Liver (tissue), 8 donors: ENCODE measurements at regions not wholly inside any gene's neighbourhood (a gene's known extent, or its start where the extent isn't known, plus 50 kb on each side); places are given as distances from the start of the nearest gene placed in this dataset.

Experiments used
- DNase-seq: peaks from one replicate; pipeline ENCODE4 v3.0.0-alpha.2; 2017; ENCODE audit warnings: low spot score
- H3K27ac ChIP-seq, 2 donors: one replicate each; pipeline ENCODE4 v1.7.0; 2013; ENCODE audit warnings: inconsistent platforms in 2 of 2, low read length in 2 of 2, control low read depth in 1 of 2, low read depth in 1 of 2, mild to moderate bottlenecking in 1 of 2
- H3K27me3 ChIP-seq, 4 donors: one replicate each; pipeline versions ENCODE4 v1.6.1 to v1.7.0; 2013; ENCODE audit warnings: low read length in 3 of 4, inconsistent platforms in 1 of 4, mild to moderate bottlenecking in 1 of 4, moderate library complexity in 1 of 4; ENCODE audit not compliant: control insufficient read depth in 4 of 4, insufficient read depth in 4 of 4
- H3K36me3 ChIP-seq, 4 donors: one replicate each; pipeline versions ENCODE4 v1.6.1 to v1.7.0; 2013; ENCODE audit warnings: low read length in 3 of 4, mild to moderate bottlenecking in 3 of 4, low read depth in 1 of 4, moderate library complexity in 1 of 4; ENCODE audit not compliant: control insufficient read depth in 4 of 4, insufficient read depth in 3 of 4
- H3K4me1 ChIP-seq, 4 donors: one replicate each; pipeline versions ENCODE4 v1.6.1 to v1.7.0; 2013; ENCODE audit warnings: low read length in 3 of 4, mild to moderate bottlenecking in 3 of 4, moderate library complexity in 1 of 4; ENCODE audit not compliant: control insufficient read depth in 4 of 4, insufficient read depth in 4 of 4
- H3K4me3 ChIP-seq, 3 donors: one replicate each; pipeline versions ENCODE4 v1.6.1 to v1.7.0; 2013; ENCODE audit warnings: low read length in 3 of 3, control low read depth in 1 of 3, low read depth in 1 of 3, mild to moderate bottlenecking in 1 of 3
- H3K9ac ChIP-seq, 2 donors: one replicate each; pipeline ENCODE4 v1.7.0; 2013; ENCODE audit warnings: low read length in 2 of 2, mild to moderate bottlenecking in 2 of 2, moderate library complexity in 2 of 2, control low read depth in 1 of 2, low read depth in 1 of 2
- H3K9me3 ChIP-seq, 4 donors: one replicate each; pipeline versions ENCODE4 v1.6.1 to v1.7.0; 2013; ENCODE audit warnings: low read length in 3 of 4; ENCODE audit not compliant: control insufficient read depth in 4 of 4
- CTCF ChIP-seq: fragments of 150-350 bp; IDR thresholded peaks from 2 replicates; pipeline ENCODE4 v1.5.1; 2017; ENCODE audit warnings: improper control_type of control experiment, low read depth, low read length; ENCODE audit not compliant: missing input control
- EGR1 ChIP-seq, 2 donors: IDR thresholded peaks; 2 replicates each; pipeline ENCODE4 v1.6.1; 2016 to 2018; ENCODE audit warnings: antibody characterized with exemption in 2 of 2, low read depth in 2 of 2
- FOXA1 ChIP-seq: IDR thresholded peaks from 2 replicates; pipeline ENCODE4 v1.6.1; 2016; ENCODE audit warnings: antibody characterized with exemption
- FOXA2 ChIP-seq: IDR thresholded peaks from 2 replicates; pipeline ENCODE4 v1.6.1; 2016; ENCODE audit warnings: antibody characterized with exemption
- HNF4A ChIP-seq, 2 donors: conservative IDR thresholded peaks; 2 replicates each; pipeline ENCODE4 v1.6.1; 2016; ENCODE audit warnings: antibody characterized with exemption in 2 of 2, mild to moderate bottlenecking in 2 of 2
- JUND ChIP-seq, 2 donors: IDR thresholded peaks; 2 replicates each; pipeline ENCODE4 v1.6.1; 2016; ENCODE audit warnings: antibody characterized with exemption in 2 of 2
- MAX ChIP-seq: IDR thresholded peaks from 2 replicates; pipeline ENCODE4 v1.6.1; 2016; ENCODE audit warnings: antibody characterized with exemption
- NR2F2 ChIP-seq: IDR thresholded peaks from 2 replicates; pipeline ENCODE4 v1.6.1; 2016; ENCODE audit warnings: antibody characterized with exemption
- RAD21 ChIP-seq, 2 donors: IDR thresholded peaks; 2 replicates each; pipeline ENCODE4 v1.6.1; 2016; ENCODE audit warnings: antibody characterized with exemption in 2 of 2, mild to moderate bottlenecking in 2 of 2
- RXRA ChIP-seq, 2 donors: IDR thresholded peaks; 2 replicates each; pipeline ENCODE4 v1.6.1; 2017 to 2018; ENCODE audit warnings: antibody characterized with exemption in 2 of 2, mild to moderate bottlenecking in 1 of 2
- SP1 ChIP-seq: IDR thresholded peaks from 2 replicates; pipeline ENCODE4 v1.6.1; 2018; ENCODE audit warnings: antibody characterized with exemption, mild to moderate bottlenecking
- YY1 ChIP-seq: IDR thresholded peaks from 2 replicates; pipeline ENCODE4 v1.6.1; 2016; ENCODE audit warnings: antibody characterized with exemption, mild to moderate bottlenecking
- ZBTB33 ChIP-seq: IDR thresholded peaks from 2 replicates; pipeline ENCODE4 v1.6.1; 2016; ENCODE audit warnings: antibody characterized with exemption
- WGBS: extraction: QIAGEN DNeasy Blood & Tissue Kit; methylation state at CpG from one replicate; pipeline ENCODE4 v1.1.7; 2013; 5-methylcytosine and 5-hydroxymethylcytosine counted together
- TF ChIP-seq, protein P1 (sequence below): IDR thresholded peaks from 2 replicates; pipeline ENCODE4 v1.6.1; 2016; ENCODE audit warnings: antibody characterized with exemption
- TF ChIP-seq, protein P2 (sequence below): IDR thresholded peaks from 2 replicates; pipeline ENCODE4 v1.6.1; 2016; ENCODE audit warnings: antibody characterized with exemption, mild to moderate bottlenecking
- donor health status: healthy.
- donor health status: healthy.
- donor health status: healthy.
- donor health status: healthy.
- donor health status: healthy.

DNA sequence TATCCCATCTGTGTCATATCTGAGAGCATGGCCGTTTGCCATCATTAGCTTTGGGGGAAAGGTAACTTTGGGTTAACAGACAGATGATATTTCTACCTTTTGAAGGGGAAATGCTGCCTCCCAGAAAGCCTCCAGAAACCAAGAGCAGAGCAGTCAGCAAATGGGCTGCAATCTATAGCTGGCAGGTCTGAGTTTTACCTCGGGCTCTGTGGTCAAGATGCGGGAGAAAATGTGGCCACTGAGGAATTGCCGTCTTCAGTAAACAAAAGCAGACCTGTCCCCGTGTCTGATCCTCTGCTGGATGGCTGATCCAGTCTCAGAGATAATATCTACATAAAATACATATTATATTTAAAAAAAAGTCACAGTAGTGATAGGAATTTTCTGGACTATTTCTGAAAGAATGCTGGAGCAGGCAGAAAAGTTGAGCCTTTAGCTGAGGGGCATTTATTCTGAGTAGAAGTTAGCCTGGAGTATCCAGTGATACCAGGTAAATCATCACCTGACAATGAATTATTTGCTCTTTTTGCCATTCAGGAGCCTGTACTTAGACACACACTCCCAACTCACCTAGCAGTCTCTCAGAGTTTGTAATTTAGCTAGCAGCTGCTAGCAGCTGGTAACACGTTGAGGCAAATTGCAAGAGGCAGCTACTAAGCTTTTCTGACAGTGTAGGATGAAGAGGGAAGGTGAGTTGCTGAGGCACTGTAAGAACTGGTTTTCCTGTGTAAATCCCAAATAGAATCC is 285.3 kb upstream of the RARB start:
- no peak for DNase-seq
- Histone ChIP-seq H3K9ac (no peak overlapping the region), H3K36me3 (no peaks in the 10 kb centered on the region), H3K4me1 (no peaks in the 10 kb centered on the region), H3K4me3 (no peak overlapping the region), H3K27me3 (no peaks in the 10 kb centered on the region), H3K9me3 (no peaks in the 10 kb centered on the region), H3K27ac (no peak overlapping the region)
- TF ChIP-seq HNF4A (conservative IDR thresholded peaks at IDR 0.05), result no peak
- TF ChIP-seq NR2F2, result no peak
- TF ChIP-seq, protein P1, sequence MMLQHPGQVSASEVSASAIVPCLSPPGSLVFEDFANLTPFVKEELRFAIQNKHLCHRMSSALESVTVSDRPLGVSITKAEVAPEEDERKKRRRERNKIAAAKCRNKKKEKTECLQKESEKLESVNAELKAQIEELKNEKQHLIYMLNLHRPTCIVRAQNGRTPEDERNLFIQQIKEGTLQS, result no peak
- no peak for TF ChIP-seq RAD21 (IDR thresholded peaks at IDR 0.05)
- no peak for TF ChIP-seq ZBTB33
- TF ChIP-seq, protein P2, sequence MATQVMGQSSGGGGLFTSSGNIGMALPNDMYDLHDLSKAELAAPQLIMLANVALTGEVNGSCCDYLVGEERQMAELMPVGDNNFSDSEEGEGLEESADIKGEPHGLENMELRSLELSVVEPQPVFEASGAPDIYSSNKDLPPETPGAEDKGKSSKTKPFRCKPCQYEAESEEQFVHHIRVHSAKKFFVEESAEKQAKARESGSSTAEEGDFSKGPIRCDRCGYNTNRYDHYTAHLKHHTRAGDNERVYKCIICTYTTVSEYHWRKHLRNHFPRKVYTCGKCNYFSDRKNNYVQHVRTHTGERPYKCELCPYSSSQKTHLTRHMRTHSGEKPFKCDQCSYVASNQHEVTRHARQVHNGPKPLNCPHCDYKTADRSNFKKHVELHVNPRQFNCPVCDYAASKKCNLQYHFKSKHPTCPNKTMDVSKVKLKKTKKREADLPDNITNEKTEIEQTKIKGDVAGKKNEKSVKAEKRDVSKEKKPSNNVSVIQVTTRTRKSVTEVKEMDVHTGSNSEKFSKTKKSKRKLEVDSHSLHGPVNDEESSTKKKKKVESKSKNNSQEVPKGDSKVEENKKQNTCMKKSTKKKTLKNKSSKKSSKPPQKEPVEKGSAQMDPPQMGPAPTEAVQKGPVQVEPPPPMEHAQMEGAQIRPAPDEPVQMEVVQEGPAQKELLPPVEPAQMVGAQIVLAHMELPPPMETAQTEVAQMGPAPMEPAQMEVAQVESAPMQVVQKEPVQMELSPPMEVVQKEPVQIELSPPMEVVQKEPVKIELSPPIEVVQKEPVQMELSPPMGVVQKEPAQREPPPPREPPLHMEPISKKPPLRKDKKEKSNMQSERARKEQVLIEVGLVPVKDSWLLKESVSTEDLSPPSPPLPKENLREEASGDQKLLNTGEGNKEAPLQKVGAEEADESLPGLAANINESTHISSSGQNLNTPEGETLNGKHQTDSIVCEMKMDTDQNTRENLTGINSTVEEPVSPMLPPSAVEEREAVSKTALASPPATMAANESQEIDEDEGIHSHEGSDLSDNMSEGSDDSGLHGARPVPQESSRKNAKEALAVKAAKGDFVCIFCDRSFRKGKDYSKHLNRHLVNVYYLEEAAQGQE, result no peak
- TF ChIP-seq FOXA2, result no peak
- TF ChIP-seq CTCF, result no peak
- no peak for TF ChIP-seq FOXA1
- TF ChIP-seq JUND (IDR thresholded peaks at IDR 0.05), result no peak
- TF ChIP-seq EGR1 (IDR thresholded peaks at IDR 0.05; ENCODE audit: low read depth in 2 of 2), result no peak
- TF ChIP-seq YY1, result no peak
- TF ChIP-seq MAX, result no peak
- no peak for TF ChIP-seq SP1
- TF ChIP-seq RXRA (IDR thresholded peaks at IDR 0.05), result no peak
- 66% methylated on average over 6 of the region's 6 CpGs for WGBS
